Panc1 (cell line): ENCODE measurements at regions not wholly inside any gene's neighbourhood (a gene's known extent, or its start where the extent isn't known, plus 50 kb on each side); places are given as distances from the start of the nearest gene placed in this dataset.

Source experiments
- ATAC-seq: fragments of 200-7000 bp; cut with Tn5 transposase; 2 replicates; pipeline ENCODE4 v1.9.1; 2020; ENCODE audit warnings: mild to moderate bottlenecking, moderate library complexity
- BruUV-seq: library from RNA; stranded (reverse); fragments of 400-500 nt; replicated peaks from 2 replicates; lab custom pipeline; 2021; lab: Mats Ljungman, UMichigan
- CTCF ChIA-PET: fragments of 300-600 bp; sonication (Branson Sonifier 250); formaldehyde crosslinking; loops from one replicate; lab custom pipeline; 2022; ENCODE audit warnings: antibody characterized with exemption; lab: Charles Lee
- POLR2A ChIA-PET: fragments of 300-600 bp; sonication (Branson Sonifier 250); formaldehyde crosslinking; loops from one replicate; lab custom pipeline; 2022; ENCODE audit warnings: antibody characterized with exemption; lab: Charles Lee
- DNase-seq: peaks from one replicate; pipeline ENCODE4 v3.0.0-alpha.2; 2010; ENCODE audit warnings: low read depth, low spot score
- H3K27ac ChIP-seq: 2 replicates; pipeline ENCODE4 v1.5.1; 2011; ENCODE audit warnings: mild to moderate bottlenecking, low read length, inconsistent platforms
- H3K27me3 ChIP-seq: fragments of 200-500 bp; sonication (Bioruptor generic); 2 replicates; pipeline ENCODE4 v1.6.0; 2014; ENCODE audit warnings: low read length, inconsistent platforms; ENCODE audit not compliant: control insufficient read depth, insufficient read depth
- H3K36me3 ChIP-seq: fragments of 200-500 bp; sonication (Bioruptor generic); 2 replicates; pipeline ENCODE4 v1.5.1; 2014; ENCODE audit warnings: inconsistent platforms, mild to moderate bottlenecking, low read length, moderate library complexity; ENCODE audit not compliant: control insufficient read depth, insufficient read depth
- H3K4me1 ChIP-seq: 2 replicates; pipeline ENCODE4 v1.5.1; 2011; ENCODE audit warnings: inconsistent platforms, mild to moderate bottlenecking, low read length, moderate library complexity; ENCODE audit not compliant: control insufficient read depth, insufficient read depth
- H3K4me3 ChIP-seq, 2 experiments: 2 replicates each; pipeline ENCODE4 v1.5.1; 2011 to 2012; ENCODE audit warnings: low read depth in 2 of 2, low read length in 2 of 2, mild to moderate bottlenecking in 2 of 2, inconsistent platforms in 1 of 2, moderate library complexity in 1 of 2
- H3K9me3 ChIP-seq: fragments of 200-500 bp; sonication (Bioruptor generic); 2 replicates; pipeline ENCODE4 v1.5.1; 2014; ENCODE audit warnings: low read depth, mild to moderate bottlenecking, inconsistent platforms, low read length, moderate library complexity; ENCODE audit not compliant: control insufficient read depth, insufficient read depth
- CTCF ChIP-seq: fragments of 450-650 bp; IDR thresholded peaks from 2 replicates; pipeline ENCODE4 v1.5.1; 2017; ENCODE audit warnings: mild to moderate bottlenecking
- POLR2AphosphoS5 ChIP-seq: IDR thresholded peaks from 2 replicates; pipeline ENCODE4 v1.6.1; 2012; ENCODE audit warnings: mild to moderate bottlenecking, low read depth, low read length, moderate library complexity
- REST ChIP-seq, 2 experiments: IDR thresholded peaks; 2 replicates each; pipeline ENCODE4 v1.6.1; 2011 to 2012; ENCODE audit warnings: low read depth in 2 of 2, control low read depth in 1 of 2, low read length in 1 of 2, mild to moderate bottlenecking in 1 of 2, moderate library complexity in 1 of 2; ENCODE audit not compliant: insufficient read depth in 1 of 2
- SIN3A ChIP-seq: IDR thresholded peaks from 2 replicates; pipeline ENCODE4 v1.6.1; 2012; ENCODE audit warnings: low read depth, mild to moderate bottlenecking, low read length, moderate library complexity, borderline replicate concordance; ENCODE audit not compliant: insufficient read depth
- TCF7L2 ChIP-seq: IDR thresholded peaks from 2 replicates; pipeline ENCODE4 v1.6.1; 2011; ENCODE audit warnings: mild to moderate bottlenecking, low read depth, low read length, inconsistent platforms
- in situ Hi-C: cut with HindIII; loops from 2 replicates; pipeline ENCODE4 v1.10.0; 2016; ENCODE audit warnings: low sequenced_read_pairs, low pct_unique_long_range_greater_than_20kb
- intact Hi-C: fragments of 100-400 bp; cut with micrococcal nuclease; formaldehyde crosslinking; loops from one replicate; pipeline ENCODE4 v1.10.0; 2022; ENCODE audit not compliant: unreplicated experiment

GRCh38 chr12:71214511-71215285 is 56.9 kb upstream of the TSPAN8 start:
- Histone ChIP-seq H3K27me3 (no peaks in the 10 kb centered on the region), H3K9me3 (no peaks in the 10 kb centered on the region), H3K4me1 (no peaks in the 10 kb centered on the region; the same call in 1 of the 2 replicates), H3K36me3 (no peaks in the 10 kb centered on the region), H3K27ac (peak overlapping the region; percentile 23; the same call in 1 of the 2 replicates), H3K4me3 (no peak overlapping the region)
- DNase-seq (no peak), ATAC-seq (no peak)
- POLR2A ChIA-PET: no interaction called here
- in situ Hi-C loops (no loop called here), intact Hi-C loops (loop anchor here (5.0 kb wide), 1 partner anchor 178 kb away; no protein-coding TSS in a partner anchor)
- no TSS peak for BruUV-seq
- TF ChIP-seq CTCF: no peak
- no peak for TF ChIP-seq REST (IDR thresholded peaks at IDR 0.05; ENCODE audit: insufficient read depth in 1 of 2, low read depth in 2 of 2, low read length in 1 of 2)
- TF ChIP-seq SIN3A: no peak
- TF ChIP-seq POLR2AphosphoS5: no peak
- TF ChIP-seq TCF7L2: no peak
- CTCF ChIA-PET: no interaction called here

GRCh38 chr12:71208053-71208685 is 50.4 kb upstream of the TSPAN8 start:
- Histone ChIP-seq H3K4me1 (no peaks in the 10 kb centered on the region), H3K27ac (no peak overlapping the region), H3K4me3 (no peak overlapping the region), H3K27me3 (no peaks in the 10 kb centered on the region), H3K9me3 (peaks cover 16% of the 10 kb centered on the region), H3K36me3 (no peaks in the 10 kb centered on the region)
- ATAC-seq (no peak), DNase-seq (no peak)
- POLR2A ChIA-PET: no interaction called here
- intact Hi-C loops: no loop called here
- in situ Hi-C loops: no loop called here
- BruUV-seq: no TSS peak
- CTCF ChIA-PET: no interaction called here
- TF ChIP-seq REST (IDR thresholded peaks at IDR 0.05; ENCODE audit: insufficient read depth in 1 of 2, low read depth in 2 of 2, low read length in 1 of 2): no peak
- no peak for TF ChIP-seq SIN3A
- no peak for TF ChIP-seq POLR2AphosphoS5
- TF ChIP-seq TCF7L2: no peak
- TF ChIP-seq CTCF: no peak
